SJCRH30 (cell line): ENCODE measurements at regions not wholly inside any gene's neighbourhood (a gene's known extent, or its start where the extent isn't known, plus 50 kb on each side); places are given as distances from the start of the nearest gene placed in this dataset.

ENCODE experiments used
- DNase-seq, 2 experiments: peaks; one replicate each; pipeline ENCODE4 v3.0.0-alpha.2; 2015 to 2020
- H3K27ac ChIP-seq: fragments of 250-450 bp; sonication (Bioruptor Pico); 2 replicates; pipeline ENCODE4 v1.5.1; 2020; ENCODE audit warnings: mild to moderate bottlenecking, moderate library complexity
- H3K27me3 ChIP-seq: fragments of 250-450 bp; sonication (Bioruptor Pico); 2 replicates; pipeline ENCODE4 v1.5.1; 2020; ENCODE audit warnings: mild to moderate bottlenecking, moderate library complexity
- H3K36me3 ChIP-seq: fragments of 250-450 bp; sonication (Bioruptor Pico); 2 replicates; pipeline ENCODE4 v1.5.1; 2020; ENCODE audit warnings: mild to moderate bottlenecking, moderate library complexity
- H3K4me1 ChIP-seq: fragments of 250-450 bp; sonication (Bioruptor Pico); 2 replicates; pipeline ENCODE4 v1.5.1; 2020; ENCODE audit warnings: mild to moderate bottlenecking, moderate library complexity
- H3K4me3 ChIP-seq: fragments of 250-450 bp; sonication (Bioruptor Pico); 2 replicates; pipeline ENCODE4 v1.5.1; 2020; ENCODE audit warnings: mild to moderate bottlenecking, moderate library complexity
- H3K9me3 ChIP-seq: fragments of 250-450 bp; sonication (Bioruptor Pico); replicated peaks from 2 replicates; pipeline ENCODE4 v1.5.1; 2020; ENCODE audit warnings: mild to moderate bottlenecking, moderate library complexity

- Histone ChIP-seq H3K27me3 (no peaks in the 10 kb centered on the region), H3K4me1 (peaks cover 28% of the 10 kb centered on the region), H3K36me3 (no peaks in the 10 kb centered on the region), H3K27ac (no peak overlapping the region), H3K9me3 (no peaks in the 10 kb centered on the region; the same call in 1 of the 2 replicates), H3K4me3 (no peak overlapping the region)
- no peak for DNase-seq
These were observed 406.2 kb upstream of the ZNF608 start for GRCh38 chr5:125152461-125153189.

- DNase-seq: no peak
- H3K27ac ChIP-seq: no peak overlapping the region
- H3K9me3 ChIP-seq: no peaks in the 10 kb centered on the region; the same call in 1 of the 2 replicates
- no peak overlapping the region for H3K4me3 ChIP-seq
- H3K27me3 ChIP-seq: no peaks in the 10 kb centered on the region
- H3K4me1 ChIP-seq: peaks cover 27% of the 10 kb centered on the region
- no peaks in the 10 kb centered on the region for H3K36me3 ChIP-seq
These were observed 406.8 kb upstream of the ZNF608 start for GRCh38 chr5:125153231-125153630.

GRCh38 chr5:125154301-125155110, 408.1 kb upstream of the ZNF608 start:
- Histone ChIP-seq H3K9me3 (no peaks in the 10 kb centered on the region; the same call in 1 of the 2 replicates), H3K4me1 (peaks cover 16% of the 10 kb centered on the region), H3K36me3 (no peaks in the 10 kb centered on the region), H3K27me3 (no peaks in the 10 kb centered on the region), H3K4me3 (no peak overlapping the region), H3K27ac (no peak overlapping the region)
- DNase-seq: no peak

- H3K27me3 ChIP-seq: no peaks in the 10 kb centered on the region
- DNase-seq: peak; percentile 80 to 85
- no peaks in the 10 kb centered on the region for H3K36me3 ChIP-seq
- peak overlapping the region; percentile 6; the same call in 1 of the 2 replicates for H3K4me3 ChIP-seq
- peak overlapping the region; percentile 47 for H3K27ac ChIP-seq
- peaks cover 3% of the 10 kb centered on the region for H3K9me3 ChIP-seq
- H3K4me1 ChIP-seq: peaks cover 6% of the 10 kb centered on the region
These were observed 414.5 kb upstream of the ZNF608 start for GRCh38 chr5:125160787-125161502.

- Histone ChIP-seq H3K4me3 (no peak overlapping the region), H3K36me3 (no peaks in the 10 kb centered on the region), H3K4me1 (peaks cover 6% of the 10 kb centered on the region), H3K27me3 (no peaks in the 10 kb centered on the region), H3K27ac (no peak overlapping the region), H3K9me3 (peaks cover 8% of the 10 kb centered on the region)
- DNase-seq: no peak
These were observed 416.3 kb upstream of the ZNF608 start for GRCh38 chr5:125162714-125163113.

- Histone ChIP-seq H3K4me3 (no peak overlapping the region), H3K36me3 (no peaks in the 10 kb centered on the region), H3K4me1 (no peaks in the 10 kb centered on the region), H3K27me3 (no peaks in the 10 kb centered on the region), H3K27ac (no peak overlapping the region), H3K9me3 (0 out of 2 replicates have a peak, but pooled peaks cover 5% of the 10 kb centered on the region)
- no peak for DNase-seq
These were observed 423.0 kb upstream of the ZNF608 start for GRCh38 chr5:125169396-125169795.

GRCh38 chr5:125171641-125172040, 425.2 kb upstream of the ZNF608 start:
- no peak overlapping the region for H3K4me3 ChIP-seq
- H3K27me3 ChIP-seq: no peaks in the 10 kb centered on the region
- H3K27ac ChIP-seq: no peak overlapping the region
- no peak for DNase-seq
- 0 out of 2 replicates have a peak, but pooled peaks cover 2% of the 10 kb centered on the region for H3K9me3 ChIP-seq
- H3K4me1 ChIP-seq: no peaks in the 10 kb centered on the region; the same call in 1 of the 2 replicates
- H3K36me3 ChIP-seq: no peaks in the 10 kb centered on the region

GRCh38 chr5:125175348-125176004, 429.0 kb upstream of the ZNF608 start:
- Histone ChIP-seq H3K9me3 (peaks cover 3% of the 10 kb centered on the region; the same call in 1 of the 2 replicates), H3K27me3 (no peaks in the 10 kb centered on the region), H3K36me3 (no peaks in the 10 kb centered on the region), H3K4me1 (no peaks in the 10 kb centered on the region; the same call in 1 of the 2 replicates), H3K4me3 (no peak overlapping the region), H3K27ac (no peak overlapping the region)
- DNase-seq: no peak

GRCh38 chr5:125176005-125176390, 429.6 kb upstream of the ZNF608 start:
- H3K27me3 ChIP-seq: no peaks in the 10 kb centered on the region
- no peaks in the 10 kb centered on the region; the same call in 1 of the 2 replicates for H3K4me1 ChIP-seq
- H3K36me3 ChIP-seq: no peaks in the 10 kb centered on the region
- H3K9me3 ChIP-seq: peaks cover 3% of the 10 kb centered on the region; the same call in 1 of the 2 replicates
- no peak overlapping the region for H3K27ac ChIP-seq
- DNase-seq: no peak
- H3K4me3 ChIP-seq: no peak overlapping the region

GRCh38 chr5:125177340-125177739, 430.9 kb upstream of the ZNF608 start:
- no peak overlapping the region for H3K4me3 ChIP-seq
- H3K36me3 ChIP-seq: no peaks in the 10 kb centered on the region
- no peak for DNase-seq
- H3K9me3 ChIP-seq: peaks cover 3% of the 10 kb centered on the region; the same call in 1 of the 2 replicates
- H3K27me3 ChIP-seq: no peaks in the 10 kb centered on the region
- H3K27ac ChIP-seq: no peak overlapping the region
- peaks cover 2% of the 10 kb centered on the region; the same call in 1 of the 2 replicates for H3K4me1 ChIP-seq

GRCh38 chr5:125179612-125180011, 433.2 kb upstream of the ZNF608 start:
- Histone ChIP-seq H3K9me3 (peaks cover 3% of the 10 kb centered on the region; the same call in 1 of the 2 replicates), H3K27ac (no peak overlapping the region), H3K27me3 (no peaks in the 10 kb centered on the region), H3K36me3 (no peaks in the 10 kb centered on the region), H3K4me3 (no peak overlapping the region), H3K4me1 (peaks cover 2% of the 10 kb centered on the region; the same call in 1 of the 2 replicates)
- no peak for DNase-seq

GRCh38 chr5:125180231-125180829, 433.9 kb upstream of the ZNF608 start:
- Histone ChIP-seq H3K9me3 (peaks cover 3% of the 10 kb centered on the region; the same call in 1 of the 2 replicates), H3K27ac (no peak overlapping the region), H3K27me3 (no peaks in the 10 kb centered on the region), H3K36me3 (no peaks in the 10 kb centered on the region), H3K4me1 (peaks cover 2% of the 10 kb centered on the region; the same call in 1 of the 2 replicates), H3K4me3 (no peak overlapping the region)
- DNase-seq: peak in 1 of 2 experiments; percentile 35

GRCh38 chr5:125181159-125181558, 434.7 kb upstream of the ZNF608 start:
- Histone ChIP-seq H3K27ac (no peak overlapping the region), H3K4me1 (peaks cover 2% of the 10 kb centered on the region; the same call in 1 of the 2 replicates), H3K36me3 (no peaks in the 10 kb centered on the region), H3K4me3 (no peak overlapping the region), H3K27me3 (no peaks in the 10 kb centered on the region), H3K9me3 (peaks cover 3% of the 10 kb centered on the region; the same call in 1 of the 2 replicates)
- no peak for DNase-seq

- H3K27ac ChIP-seq: no peak overlapping the region
- H3K27me3 ChIP-seq: no peaks in the 10 kb centered on the region
- peaks cover 3% of the 10 kb centered on the region; the same call in 1 of the 2 replicates for H3K9me3 ChIP-seq
- peaks cover 2% of the 10 kb centered on the region; the same call in 1 of the 2 replicates for H3K4me1 ChIP-seq
- DNase-seq: peak in 1 of 2 experiments; percentile 24
- H3K36me3 ChIP-seq: no peaks in the 10 kb centered on the region
- no peak overlapping the region for H3K4me3 ChIP-seq
These were observed 435.5 kb upstream of the ZNF608 start for GRCh38 chr5:125181955-125182354.
